Glomerular visceral epithelial cell (primary cell): ENCODE measurements at regions not wholly inside any gene's neighbourhood (a gene's known extent, or its start where the extent isn't known, plus 50 kb on each side); places are given as distances from the start of the nearest gene placed in this dataset.

Experiments
- DNase-seq: peaks from one replicate; pipeline ENCODE4 v3.0.0-alpha.2; 2016; ENCODE audit errors: extremely low spot score

- no peak for DNase-seq
Observed at GRCh38 chr6:105651969-105652368, 249.1 kb upstream of the PREP start.

- no peak for DNase-seq
Observed at GRCh38 chr6:105650347-105650746, 247.5 kb upstream of the PREP start.

- no peak for DNase-seq
Observed at GRCh38 chr6:105649192-105649591, 246.3 kb upstream of the PREP start.

- DNase-seq, result no peak
Observed at GRCh38 chr6:105648276-105648675, 245.4 kb upstream of the PREP start.

GRCh38 chr6:105646391-105646867 lies 243.5 kb upstream of the PREP start:
- DNase-seq, result no peak

GRCh38 chr6:105645958-105646357 lies 243.1 kb upstream of the PREP start:
- no peak for DNase-seq

- DNase-seq, result no peak
Observed at GRCh38 chr6:105645156-105645555, 242.3 kb upstream of the PREP start.

GRCh38 chr6:105644691-105645090 lies 241.8 kb upstream of the PREP start:
- DNase-seq, result no peak

- DNase-seq, result no peak
Observed at GRCh38 chr6:105644073-105644489, 241.2 kb upstream of the PREP start.

- peak; percentile 5 for DNase-seq
Observed at GRCh38 chr6:105642708-105643107, 239.8 kb upstream of the PREP start.

- no peak for DNase-seq
Observed at GRCh38 chr6:105641504-105641903, 238.6 kb upstream of the PREP start.

GRCh38 chr6:105639124-105639523 lies 236.2 kb upstream of the PREP start:
- DNase-seq, result no peak

- no peak for DNase-seq
Observed at GRCh38 chr6:105633814-105634213, 230.9 kb upstream of the PREP start.

- no peak for DNase-seq
Observed at GRCh38 chr6:105628156-105628860, 225.4 kb upstream of the PREP start.

- DNase-seq, result no peak
Observed at GRCh38 chr6:105626295-105627158, 223.6 kb upstream of the PREP start.

GRCh38 chr6:105624021-105624420 lies 221.1 kb upstream of the PREP start:
- DNase-seq, result no peak

GRCh38 chr6:105622226-105622625 lies 219.3 kb upstream of the PREP start:
- DNase-seq, result no peak

- DNase-seq, result no peak
Observed at GRCh38 chr6:105621564-105622175, 218.8 kb upstream of the PREP start.

- no peak for DNase-seq
Observed at GRCh38 chr6:105620878-105621277, 218.0 kb upstream of the PREP start.

- DNase-seq, result no peak
Observed at GRCh38 chr6:105619971-105620741, 217.3 kb upstream of the PREP start.

GRCh38 chr6:105618247-105618646 lies 215.4 kb upstream of the PREP start:
- no peak for DNase-seq

- no peak for DNase-seq
Observed at GRCh38 chr6:105616521-105616920, 213.6 kb upstream of the PREP start.
